C4-2B (cell line): ENCODE measurements at regions not wholly inside any gene's neighbourhood (a gene's known extent, or its start where the extent isn't known, plus 50 kb on each side); places are given as distances from the start of the nearest gene placed in this dataset.

ENCODE experiments used
- CTCF ChIP-seq: fragments of 450-650 bp; conservative IDR thresholded peaks from 2 replicates; pipeline ENCODE4 v1.5.1; 2017; ENCODE audit warnings: mild to moderate bottlenecking
- ZFX ChIP-seq: fragments of 450-650 bp; IDR thresholded peaks from 2 replicates; pipeline ENCODE4 v1.6.1; 2017

DNA sequence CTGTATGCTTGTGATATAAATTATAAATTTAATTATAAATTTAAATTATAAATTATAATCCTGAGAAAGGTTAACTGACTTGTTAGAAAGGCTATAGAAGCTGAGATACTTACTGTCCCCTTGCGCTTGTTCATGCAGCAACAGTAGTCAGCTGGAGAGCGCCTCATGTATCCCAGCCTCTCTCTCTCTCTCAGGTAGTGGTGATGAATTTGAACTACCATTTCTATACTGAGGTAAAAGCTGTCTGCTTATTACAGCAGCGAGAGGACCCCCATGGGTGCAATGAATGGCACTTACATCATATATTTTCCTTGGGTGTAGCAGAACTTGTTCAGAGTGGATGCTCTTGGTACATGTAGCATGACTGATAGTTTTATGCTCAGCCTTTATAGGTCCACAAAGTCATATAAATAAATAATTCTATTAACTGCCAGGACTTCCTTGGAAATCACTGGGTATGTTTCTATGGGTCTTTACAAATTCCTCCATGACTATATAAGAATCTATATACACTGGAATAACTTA lies 1308.7 kb downstream of the REEP3 start:
- no peak for TF ChIP-seq CTCF
- TF ChIP-seq ZFX = no peak
